Mesenchymal stem cell (in vitro differentiated cells and primary cell): ENCODE measurements at regions not wholly inside any gene's neighbourhood (a gene's known extent, or its start where the extent isn't known, plus 50 kb on each side); places are given as distances from the start of the nearest gene placed in this dataset.
A peak's percentile ranks its signal among the peaks of the same experiment; 100 is the strongest.

Source experiments
- DNase-seq: peaks from one replicate; pipeline ENCODE4 v3.0.0-alpha.2; 2013
- H2AFZ ChIP-seq: one replicate; pipeline ENCODE4 v1.6.1; 2013; ENCODE audit warnings: low read depth, mild to moderate bottlenecking, control low read depth, inconsistent platforms, low read length, moderate library complexity
- H2AK5ac ChIP-seq: 2 replicates; pipeline ENCODE4 v1.6.1; 2013; ENCODE audit warnings: low read length, moderate library complexity, mild to moderate bottlenecking, inconsistent platforms; ENCODE audit not compliant: severe bottlenecking
- H2BK120ac ChIP-seq: one replicate; pipeline ENCODE4 v1.6.1; 2013; ENCODE audit warnings: low read depth, mild to moderate bottlenecking, inconsistent platforms, low read length, moderate library complexity
- H2BK12ac ChIP-seq, 2 experiments: one replicate each; pipeline ENCODE4 v1.6.1; 2013; ENCODE audit warnings: inconsistent platforms in 2 of 2, low read length in 2 of 2, mild to moderate bottlenecking in 2 of 2, moderate library complexity in 2 of 2, control low read depth in 1 of 2
- H2BK15ac ChIP-seq: one replicate; pipeline ENCODE4 v1.6.1; 2013; ENCODE audit warnings: mild to moderate bottlenecking, low read depth, inconsistent platforms; ENCODE audit not compliant: poor library complexity, severe bottlenecking
- H2BK5ac ChIP-seq: 2 replicates; pipeline ENCODE4 v1.6.1; 2013; ENCODE audit warnings: low read depth, mild to moderate bottlenecking, low read length, control low read depth, inconsistent platforms; ENCODE audit not compliant: poor library complexity, severe bottlenecking
- H3K14ac ChIP-seq, 2 experiments: one replicate each; pipeline ENCODE4 v1.6.1; 2013; ENCODE audit warnings: inconsistent platforms in 2 of 2, low read length in 2 of 2, control low read depth in 1 of 2, mild to moderate bottlenecking in 1 of 2, moderate library complexity in 1 of 2
- H3K18ac ChIP-seq, 2 experiments: one replicate each; pipeline ENCODE4 v1.6.1; 2013; ENCODE audit warnings: inconsistent platforms in 2 of 2, low read length in 2 of 2, control low read depth in 1 of 2, low read depth in 1 of 2, mild to moderate bottlenecking in 1 of 2
- H3K23ac ChIP-seq, 2 experiments: one replicate each; pipeline ENCODE4 v1.6.1; 2013; ENCODE audit warnings: inconsistent platforms in 2 of 2, low read length in 2 of 2, mild to moderate bottlenecking in 2 of 2, moderate library complexity in 2 of 2, control low read depth in 1 of 2
- H3K27ac ChIP-seq: 2 replicates; pipeline ENCODE4 v1.5.1; 2013; ENCODE audit warnings: mild to moderate bottlenecking, moderate library complexity, low read length, control low read depth, inconsistent platforms; ENCODE audit not compliant: poor library complexity, severe bottlenecking
- H3K27me3 ChIP-seq, 2 experiments: 2 replicates each; pipeline versions ENCODE4 v1.6.1 to v1.7.0; 2013; ENCODE audit warnings: low read length in 2 of 2, mild to moderate bottlenecking in 2 of 2, moderate library complexity in 2 of 2, control low read depth in 1 of 2, inconsistent platforms in 1 of 2; ENCODE audit not compliant: control insufficient read depth in 1 of 2, insufficient read depth in 1 of 2
- H3K36me3 ChIP-seq, 2 experiments: 2 replicates each; pipeline versions ENCODE4 v1.6.1 to v1.7.0; 2013; ENCODE audit warnings: low read length in 2 of 2, control low read depth in 1 of 2, inconsistent platforms in 1 of 2, low read depth in 1 of 2, mild to moderate bottlenecking in 1 of 2; ENCODE audit not compliant: insufficient read depth in 2 of 2, control insufficient read depth in 1 of 2
- H3K4ac ChIP-seq, 2 experiments: one replicate each; pipeline ENCODE4 v1.6.1; 2013; ENCODE audit warnings: inconsistent platforms in 2 of 2, low read length in 2 of 2, mild to moderate bottlenecking in 2 of 2, moderate library complexity in 2 of 2, control low read depth in 1 of 2, low read depth in 1 of 2
- H3K4me1 ChIP-seq: 2 replicates; pipeline ENCODE4 v1.6.1; 2013; ENCODE audit warnings: low read depth, low read length, control low read depth; ENCODE audit not compliant: control insufficient read depth, insufficient read depth
- H3K4me2 ChIP-seq: 2 replicates; pipeline ENCODE4 v1.6.1; 2013; ENCODE audit warnings: low read length, mild to moderate bottlenecking, inconsistent platforms; ENCODE audit not compliant: poor library complexity, severe bottlenecking
- H3K4me3 ChIP-seq, 2 experiments: 2 replicates each; pipeline versions ENCODE4 v1.5.1 to v1.7.0; 2013; ENCODE audit warnings: low read length in 2 of 2, mild to moderate bottlenecking in 2 of 2, control low read depth in 1 of 2, low read depth in 1 of 2; ENCODE audit not compliant: insufficient read depth in 1 of 2
- H3K79me1 ChIP-seq: replicated peaks from 2 replicates; pipeline ENCODE4 v1.6.1; 2013; ENCODE audit warnings: mild to moderate bottlenecking, control low read depth, low read length, inconsistent platforms; ENCODE audit not compliant: poor library complexity, severe bottlenecking
- H3K9ac ChIP-seq: 2 replicates; pipeline ENCODE4 v1.7.0; 2013; ENCODE audit warnings: mild to moderate bottlenecking, low read length, moderate library complexity
- H3K9me3 ChIP-seq: 2 replicates; pipeline ENCODE4 v1.7.0; 2013; ENCODE audit warnings: mild to moderate bottlenecking, low read length; ENCODE audit not compliant: control insufficient read depth
- H4K8ac ChIP-seq: one replicate; pipeline ENCODE4 v1.6.1; 2013; ENCODE audit warnings: inconsistent platforms, mild to moderate bottlenecking, low read length, moderate library complexity
- H4K91ac ChIP-seq: one replicate; pipeline ENCODE4 v1.6.1; 2013; ENCODE audit warnings: mild to moderate bottlenecking, low read length, inconsistent platforms
- WGBS: methylation state at CpG from one replicate; pipeline ENCODE4 v1.1.7; 2013; ENCODE audit warnings: mixed read lengths; 5-methylcytosine and 5-hydroxymethylcytosine counted together

DNA sequence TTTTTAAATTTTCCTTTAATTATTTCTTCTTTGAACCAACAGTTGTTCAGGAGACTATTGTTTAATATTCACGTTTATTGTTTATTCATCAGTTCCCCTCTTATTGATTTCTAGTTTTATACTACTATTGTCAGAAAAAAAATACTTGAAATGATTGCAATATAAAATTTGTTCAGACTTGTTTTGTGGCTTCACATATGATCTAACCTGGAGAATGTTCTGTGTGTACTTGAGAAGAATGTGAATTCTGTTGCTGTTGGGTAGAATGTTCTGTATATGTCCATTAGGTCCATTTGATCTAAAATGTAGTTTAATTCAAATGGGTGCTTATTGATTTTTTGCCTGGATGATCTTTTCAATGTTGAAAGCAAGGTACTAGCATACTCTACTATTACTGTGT, 408.7 kb upstream of the RIOK2 start:
- no peak overlapping the region for H4K8ac ChIP-seq

DNA sequence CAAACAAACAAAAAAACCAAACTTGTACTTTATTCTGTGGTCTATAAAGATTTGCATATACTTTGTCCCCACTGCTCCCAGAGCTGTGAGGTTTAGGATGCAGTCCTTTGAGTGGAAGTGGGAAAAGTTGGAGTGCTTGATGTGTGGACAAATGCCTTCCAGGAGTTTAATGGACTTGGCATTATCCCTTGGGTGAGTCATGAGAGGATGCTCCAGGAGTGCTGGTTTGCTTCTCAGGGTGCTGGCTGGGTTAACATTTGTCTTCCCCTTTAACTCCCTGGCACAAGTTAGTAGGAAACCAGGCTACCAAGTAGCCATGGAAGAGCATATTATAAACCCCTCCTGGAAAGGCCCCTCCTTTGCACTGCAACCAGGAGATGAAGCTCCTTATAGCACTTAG, 417.4 kb upstream of the RIOK2 start:
- Histone ChIP-seq H2BK15ac (no peak overlapping the region), H2AFZ (no peak overlapping the region), H3K9ac (no peak overlapping the region), H3K27me3 (no peaks in the 10 kb centered on the region), H3K14ac (no peak overlapping the region), H3K4me2 (no peak overlapping the region), H3K4ac (no peak overlapping the region), H2AK5ac (no peak overlapping the region), H2BK120ac (no peak overlapping the region), H3K4me1 (peaks cover 1% of the 10 kb centered on the region), H2BK12ac (no peak overlapping the region), H3K9me3 (peaks cover 50% of the 10 kb centered on the region), H3K27ac (no peak overlapping the region), H2BK5ac (no peak overlapping the region), H3K4me3 (no peak overlapping the region), H3K79me1 (no peaks in the 10 kb centered on the region), H3K23ac (no peak overlapping the region), H3K18ac (no peak overlapping the region), H3K36me3 (no peaks in the 10 kb centered on the region), H4K91ac (no peak overlapping the region), H4K8ac (no peak overlapping the region)
- no peak for DNase-seq

More for the DNA sequence above, 408.7 kb upstream of the RIOK2 start:
- no peak for DNase-seq
- H3K4me3 ChIP-seq: no peak overlapping the region
- H2BK5ac ChIP-seq: no peak overlapping the region
- H3K36me3 ChIP-seq: no peaks in the 10 kb centered on the region
- no peak overlapping the region for H3K27ac ChIP-seq
- H3K4ac ChIP-seq: no peak overlapping the region
- H3K79me1 ChIP-seq: no peaks in the 10 kb centered on the region
- no peak overlapping the region for H2BK12ac ChIP-seq
- H3K18ac ChIP-seq: no peak overlapping the region
- no peak overlapping the region for H2AFZ ChIP-seq
- no peak overlapping the region for H3K23ac ChIP-seq
- no peak overlapping the region for H2BK120ac ChIP-seq
- no peaks in the 10 kb centered on the region for H3K27me3 ChIP-seq
- no peak overlapping the region for H2AK5ac ChIP-seq
- no peaks in the 10 kb centered on the region for H3K4me1 ChIP-seq
- H2BK15ac ChIP-seq: no peak overlapping the region
- no peak overlapping the region for H3K9ac ChIP-seq
- no CpG with 5 or more reads among the region's 1 CpG for WGBS
- H3K4me2 ChIP-seq: no peak overlapping the region
- peaks cover 23% of the 10 kb centered on the region for H3K9me3 ChIP-seq
- no peak overlapping the region for H3K14ac ChIP-seq
- no peak overlapping the region for H4K91ac ChIP-seq

DNA sequence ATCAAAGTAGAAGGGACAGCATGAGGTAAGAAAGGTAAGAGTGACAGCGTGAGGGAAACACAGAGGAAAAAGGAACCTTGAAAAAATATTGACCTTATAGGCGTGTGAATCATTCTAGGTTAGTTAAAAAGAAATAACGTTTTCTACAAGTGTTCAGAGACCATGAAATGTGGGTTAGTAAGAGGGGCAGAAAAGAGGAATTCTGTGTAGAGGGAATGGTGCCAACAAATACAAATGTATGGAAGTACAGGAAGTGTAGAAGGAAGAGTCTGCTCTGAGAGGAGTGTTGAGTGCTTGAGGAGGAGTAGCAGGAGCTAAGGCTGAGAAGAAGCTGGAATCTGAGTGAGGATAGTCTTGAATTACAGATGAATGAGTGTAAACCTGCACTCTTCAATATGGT, 418.6 kb upstream of the RIOK2 start:
- H3K27ac ChIP-seq: peak overlapping the region; percentile 64
- no peak overlapping the region for H3K4ac ChIP-seq
- no peak overlapping the region for H2BK120ac ChIP-seq
- 80% methylated on average over 3 of the region's 3 CpGs for WGBS
- H2BK12ac ChIP-seq: no peak overlapping the region
- no peak overlapping the region for H3K18ac ChIP-seq
- H2AK5ac ChIP-seq: no peak overlapping the region
- H2BK15ac ChIP-seq: no peak overlapping the region
- no peaks in the 10 kb centered on the region for H3K79me1 ChIP-seq
- H4K91ac ChIP-seq: no peak overlapping the region
- no peak overlapping the region for H3K4me3 ChIP-seq
- H3K4me1 ChIP-seq: peaks cover 1% of the 10 kb centered on the region
- H3K9me3 ChIP-seq: peaks cover 39% of the 10 kb centered on the region
- no peaks in the 10 kb centered on the region for H3K27me3 ChIP-seq
- H4K8ac ChIP-seq: no peak overlapping the region
- H3K4me2 ChIP-seq: no peak overlapping the region
- DNase-seq: no peak
- H2AFZ ChIP-seq: no peak overlapping the region
- no peaks in the 10 kb centered on the region for H3K36me3 ChIP-seq
- no peak overlapping the region for H3K23ac ChIP-seq
- H2BK5ac ChIP-seq: no peak overlapping the region
- no peak overlapping the region for H3K14ac ChIP-seq
- no peak overlapping the region for H3K9ac ChIP-seq

DNA sequence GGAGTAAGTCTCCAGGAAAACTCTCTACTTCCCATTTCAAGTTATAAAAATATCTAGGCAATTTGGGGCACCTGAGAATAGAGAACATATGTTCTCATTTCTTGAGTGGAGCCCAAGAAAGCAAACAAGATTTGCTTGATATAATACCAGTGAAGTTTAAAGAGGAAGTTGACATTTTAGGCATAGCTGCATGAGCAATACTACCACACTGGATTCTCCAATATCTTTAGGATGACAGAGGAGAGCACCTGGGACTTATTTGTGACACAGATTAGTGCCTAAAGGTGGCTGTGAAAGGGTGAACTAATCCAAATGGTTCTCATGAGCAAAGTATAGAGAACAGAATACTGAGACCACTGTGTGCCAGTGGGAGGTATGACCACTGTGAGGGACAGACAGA, 423.5 kb upstream of the RIOK2 start:
- Histone ChIP-seq H3K4me2 (no peak overlapping the region), H2BK15ac (no peak overlapping the region), H3K9me3 (peaks cover 9% of the 10 kb centered on the region), H2AFZ (no peak overlapping the region), H3K4ac (no peak overlapping the region), H3K23ac (no peak overlapping the region), H2BK5ac (no peak overlapping the region), H3K9ac (no peak overlapping the region), H3K4me1 (no peaks in the 10 kb centered on the region), H3K14ac (no peak overlapping the region), H2BK120ac (no peak overlapping the region), H3K4me3 (no peak overlapping the region), H3K18ac (no peak overlapping the region), H3K36me3 (no peaks in the 10 kb centered on the region), H3K27me3 (no peaks in the 10 kb centered on the region), H4K8ac (no peak overlapping the region), H2BK12ac (no peak overlapping the region), H4K91ac (no peak overlapping the region), H2AK5ac (no peak overlapping the region), H3K27ac (no peak overlapping the region), H3K79me1 (no peaks in the 10 kb centered on the region)
- DNase-seq: no peak
